ENCODE measurements at regions not wholly inside any gene's neighbourhood (a gene's known extent, or its start where the extent isn't known, plus 50 kb on each side); places are given as distances from the start of the nearest gene placed in this dataset.

DNA sequence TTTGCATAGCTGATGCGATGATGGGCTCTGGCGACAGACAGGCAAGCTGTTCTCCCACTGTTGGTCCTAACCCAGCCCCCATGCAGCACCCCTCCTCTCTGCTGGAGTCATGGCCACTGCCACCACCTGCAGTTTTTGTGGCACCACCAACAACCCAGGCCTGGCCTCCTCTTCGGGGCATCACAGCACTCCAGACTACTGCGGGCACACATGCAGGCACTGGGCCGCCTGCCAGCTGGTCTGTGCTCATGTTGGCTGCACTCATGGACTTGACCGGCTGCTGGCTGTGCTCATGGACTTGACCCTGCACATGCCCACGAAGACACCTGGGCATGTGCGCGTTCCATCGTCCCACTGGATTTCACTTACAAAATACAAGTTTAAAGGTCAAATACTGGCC, 130.9 kb upstream of the TMEM108 start:
- TF ChIP-seq YY1 (IDR thresholded peaks at IDR 0.05; ENCODE audit: extremely low read depth, insufficient replicate concordance, low read depth, low read length) (no peak), POLR2A (IDR thresholded peaks at IDR 0.05; ENCODE audit: borderline replicate concordance, extremely low read depth, insufficient read depth, insufficient read length) (no peak), ZNF274 (IDR thresholded peaks at IDR 0.05; ENCODE audit: low read depth, low read length) (no peak), MAX (IDR thresholded peaks at IDR 0.05) (no peak), CBX3 (IDR thresholded peaks at IDR 0.05; ENCODE audit: low read depth) (no peak), POLR2AphosphoS5 (IDR thresholded peaks at IDR 0.05; ENCODE audit: low read depth, low read length) (no peak), EZH2phosphoT487 (IDR thresholded peaks at IDR 0.05; ENCODE audit: borderline replicate concordance) (no peak), SRF (IDR thresholded peaks at IDR 0.05; ENCODE audit: low read depth) (no peak), ELF1 (IDR thresholded peaks at IDR 0.05; ENCODE audit: borderline replicate concordance, low read depth) (no peak)
- TF ChIP-seq, protein P1, sequence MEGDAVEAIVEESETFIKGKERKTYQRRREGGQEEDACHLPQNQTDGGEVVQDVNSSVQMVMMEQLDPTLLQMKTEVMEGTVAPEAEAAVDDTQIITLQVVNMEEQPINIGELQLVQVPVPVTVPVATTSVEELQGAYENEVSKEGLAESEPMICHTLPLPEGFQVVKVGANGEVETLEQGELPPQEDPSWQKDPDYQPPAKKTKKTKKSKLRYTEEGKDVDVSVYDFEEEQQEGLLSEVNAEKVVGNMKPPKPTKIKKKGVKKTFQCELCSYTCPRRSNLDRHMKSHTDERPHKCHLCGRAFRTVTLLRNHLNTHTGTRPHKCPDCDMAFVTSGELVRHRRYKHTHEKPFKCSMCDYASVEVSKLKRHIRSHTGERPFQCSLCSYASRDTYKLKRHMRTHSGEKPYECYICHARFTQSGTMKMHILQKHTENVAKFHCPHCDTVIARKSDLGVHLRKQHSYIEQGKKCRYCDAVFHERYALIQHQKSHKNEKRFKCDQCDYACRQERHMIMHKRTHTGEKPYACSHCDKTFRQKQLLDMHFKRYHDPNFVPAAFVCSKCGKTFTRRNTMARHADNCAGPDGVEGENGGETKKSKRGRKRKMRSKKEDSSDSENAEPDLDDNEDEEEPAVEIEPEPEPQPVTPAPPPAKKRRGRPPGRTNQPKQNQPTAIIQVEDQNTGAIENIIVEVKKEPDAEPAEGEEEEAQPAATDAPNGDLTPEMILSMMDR (IDR thresholded peaks at IDR 0.05 in 2 of 3, conservative IDR thresholded peaks at IDR 0.05 in 1 of 3; ENCODE audit: borderline replicate concordance in 1 of 3, insufficient read depth in 1 of 3, low read depth in 2 of 3, low read length in 2 of 3), result no peak

All from HCT116 (cell line).